ENCODE measurements at regions not wholly inside any gene's neighbourhood (a gene's known extent, or its start where the extent isn't known, plus 50 kb on each side); places are given as distances from the start of the nearest gene placed in this dataset.

- Histone ChIP-seq H3K18ac (ENCODE audit: extremely low read depth, low read length) (no peak overlapping the region), H3K27ac (ENCODE audit: low read depth, low read length) (no peak overlapping the region), H4K5ac (ENCODE audit: insufficient read length, low read depth, low read length) (no peak overlapping the region), H2AK5ac (ENCODE audit: low read depth, low read length) (no peak overlapping the region), H2BK20ac (ENCODE audit: low read length) (no peak overlapping the region), H2BK5ac (ENCODE audit: low read depth, low read length) (no peak overlapping the region), H2BK12ac (ENCODE audit: low read depth, low read length) (no peak overlapping the region), H3K4me1 (replicated peaks in 1 of 4; ENCODE audit: control insufficient read depth in 3 of 4, insufficient read depth in 4 of 4, low read length in 3 of 4) (peaks cover 0 to 15% (median 2%) of the 10 kb centered on the region in 4 experiments; a peak in 4 of 7 replicates), H4K8ac (ENCODE audit: extremely low read depth, insufficient read depth, low read length) (peak overlapping the region; percentile 29; the same call in 1 of the 2 replicates), H3K9me3 (ENCODE audit: insufficient read depth in 2 of 2, low read depth in 1 of 2, low read length in 1 of 2) (no peaks in the 10 kb centered on the region; a peak in 1 of 4 replicates), H4K20me1 (replicated peaks in 1 of 2; ENCODE audit: control insufficient read depth in 1 of 2, insufficient read depth in 2 of 2, low read length in 2 of 2) (no peaks in the 10 kb centered on the region), H3K79me1 (ENCODE audit: low read depth, low read length) (no peaks in the 10 kb centered on the region), H3K9ac (replicated peaks in 1 of 4; ENCODE audit: extremely low read depth in 1 of 4, low read depth in 3 of 4, low read length in 3 of 4) (no peak overlapping the region), H3K23me2 (ENCODE audit: low read depth, low read length) (no peaks in the 10 kb centered on the region), H3K23ac (ENCODE audit: insufficient read length) (no peak overlapping the region), H3K14ac (ENCODE audit: insufficient read length) (no peak overlapping the region), H3K56ac (replicated peaks; ENCODE audit: insufficient read length, low read depth, low read length) (no peak overlapping the region), H3K36me3 (ENCODE audit: control insufficient read depth in 2 of 4, insufficient read depth in 4 of 4, low read length in 3 of 4) (no peaks in the 10 kb centered on the region), H3K4ac (replicated peaks; ENCODE audit: insufficient read length, low read depth, low read length) (no peak overlapping the region), H3K79me2 (ENCODE audit: control insufficient read depth in 1 of 2, insufficient read depth in 2 of 2, low read length in 2 of 2) (no peaks in the 10 kb centered on the region), H3K27me3 (replicated peaks in 1 of 4; ENCODE audit: control insufficient read depth in 3 of 4, extremely low read depth in 1 of 4, insufficient read depth in 3 of 4, low read length in 3 of 4) (no peaks in the 10 kb centered on the region), H4K91ac (replicated peaks; ENCODE audit: insufficient read length, low read length) (no peak overlapping the region), H2AFZ (ENCODE audit: low read length) (peak overlapping the region; percentile 10; the same call in 1 of the 2 replicates), H2BK15ac (ENCODE audit: low read length) (0 out of 2 replicates have a peak overlapping the region, but pooled peaks have one; percentile 8), H3K4me3 (ENCODE audit: extremely low read depth in 1 of 4, insufficient read depth in 2 of 4, low read depth in 3 of 4, low read length in 4 of 4) (no peak overlapping the region), H3K4me2 (ENCODE audit: insufficient read depth in 1 of 2, low read depth in 2 of 2, low read length in 2 of 2) (no peak overlapping the region), H2BK120ac (replicated peaks; ENCODE audit: low read depth, low read length) (no peak overlapping the region)
- POLR2A ChIA-PET (ENCODE audit: partially characterized antibody) = interaction anchor here (1.5 kb wide), 1 partner anchor 15 kb away, joined by 3 read pairs; no protein-coding TSS in a partner anchor
- no peak for DNase-seq (ENCODE audit: low read depth in 1 of 2, low spot score in 2 of 2)
- WGBS, 2 experiments (ENCODE audit: extremely low coverage in 1 of 2, insufficient coverage in 1 of 2, insufficient read length in 1 of 2, insufficient replicate concordance in 2 of 2, low coverage in 1 of 2, low lambda C conversion rate in 2 of 2, missing lambda C conversion rate in 1 of 2) = 96% methylated on average over 4 of the region's 4 CpGs; no CpG with 5 or more reads in 1 of the 2 experiments
- FAIRE-seq = no peak
- CTCF ChIA-PET (ENCODE audit: partially characterized antibody) = interaction anchor here (1.3 to 1.8 kb wide), 3 partner anchors 11 to 184 kb away, joined by 4 to 6 read pairs (median 4); no protein-coding TSS in a partner anchor
- no peak for TF ChIP-seq SIRT6 (IDR thresholded peaks at IDR 0.05; ENCODE audit: low read length)
- TF ChIP-seq POLR2A (IDR thresholded peaks at IDR 0.05; ENCODE audit: control extremely low read depth in 1 of 2, low read depth in 2 of 2, low read length in 2 of 2) = no peak
- TF ChIP-seq POLR2AphosphoS5 (IDR thresholded peaks at IDR 0.05; ENCODE audit: low read depth, low read length) = no peak
- no peak for TF ChIP-seq EGR1 (IDR thresholded peaks at IDR 0.05; ENCODE audit: borderline replicate concordance, low read depth, low read length)
- TF ChIP-seq ASH2L (IDR thresholded peaks at IDR 0.05; ENCODE audit: low read length) = no peak
- no peak for TF ChIP-seq CBX8 (IDR thresholded peaks at IDR 0.05; ENCODE audit: borderline replicate concordance, low read depth, low read length)
- TF ChIP-seq RAD21 (IDR thresholded peaks at IDR 0.05 in 1 of 2, conservative IDR thresholded peaks at IDR 0.05 in 1 of 2; ENCODE audit: low read depth in 2 of 2, low read length in 2 of 2) = no peak
- TF ChIP-seq BRCA1 (IDR thresholded peaks at IDR 0.05; ENCODE audit: low read depth, low read length) = no peak
- no peak for TF ChIP-seq SP4 (IDR thresholded peaks at IDR 0.05; ENCODE audit: low read length)
- TF ChIP-seq EP300 (IDR thresholded peaks at IDR 0.05; ENCODE audit: borderline replicate concordance in 1 of 2, low read depth in 2 of 2, low read length in 2 of 2) = no peak
- no peak for TF ChIP-seq CTCF (IDR thresholded peaks at IDR 0.05; ENCODE audit: control extremely low read depth in 1 of 3, insufficient read depth in 1 of 3, low read depth in 1 of 3, low read length in 3 of 3)
- TF ChIP-seq BCL11A (IDR thresholded peaks at IDR 0.05; ENCODE audit: low read depth in 2 of 2, low read length in 2 of 2) = no peak
- no peak for TF ChIP-seq JUND (IDR thresholded peaks at IDR 0.05; ENCODE audit: low read length)
Measured at GRCh38 chr20:17838921-17839320, 129.7 kb downstream of the SNX5 start.

Measured in H1 (cell line).